Ovary (tissue), 3 donors: ENCODE measurements at regions not wholly inside any gene's neighbourhood (a gene's known extent, or its start where the extent isn't known, plus 50 kb on each side); places are given as distances from the start of the nearest gene placed in this dataset.

Source experiments
- EP300 ChIP-seq: sonication (generic); formaldehyde crosslinking; IDR thresholded peaks from one replicate; pipeline ENCODE4 v1.6.1; 2017; ENCODE audit warnings: antibody characterized with exemption
- POLR2A ChIP-seq: fragments of 450-650 bp; IDR thresholded peaks from one replicate; pipeline ENCODE4 v1.6.1; 2017; ENCODE audit warnings: antibody characterized with exemption, mild to moderate bottlenecking, moderate library complexity
- TF ChIP-seq, protein P1 (sequence below), 3 donors: fragments of 450-650 bp in 2 of 3; fragments of 200-600 bp in 1 of 3; IDR thresholded peaks; one replicate each; pipeline versions ENCODE4 v1.5.1 to v1.8.0; 2016 to 2022; ENCODE audit warnings: antibody characterized with exemption in 3 of 3, mild to moderate bottlenecking in 1 of 3
- donor health status: DM: no; HTN: no; CAD: no.

DNA sequence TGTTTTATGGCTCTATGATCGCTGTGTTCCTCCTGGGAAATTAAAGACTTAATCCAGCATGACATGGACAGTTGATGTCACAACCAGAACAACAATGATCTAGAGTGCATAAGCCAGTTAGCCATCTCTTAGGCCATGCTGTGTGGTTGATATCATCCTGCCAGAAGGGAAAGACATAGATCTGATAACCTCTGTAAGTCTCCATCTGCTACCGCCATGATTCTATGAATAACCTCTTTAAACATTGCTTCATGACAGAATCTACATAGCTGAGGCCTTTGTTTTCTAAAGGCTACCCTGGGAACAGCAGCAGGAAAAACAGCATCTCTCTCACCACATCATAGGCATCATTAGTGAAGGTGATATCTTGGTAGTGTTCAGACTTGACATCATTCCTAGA lies 117.6 kb upstream of the PHACTR1 start:
- TF ChIP-seq, protein P1, sequence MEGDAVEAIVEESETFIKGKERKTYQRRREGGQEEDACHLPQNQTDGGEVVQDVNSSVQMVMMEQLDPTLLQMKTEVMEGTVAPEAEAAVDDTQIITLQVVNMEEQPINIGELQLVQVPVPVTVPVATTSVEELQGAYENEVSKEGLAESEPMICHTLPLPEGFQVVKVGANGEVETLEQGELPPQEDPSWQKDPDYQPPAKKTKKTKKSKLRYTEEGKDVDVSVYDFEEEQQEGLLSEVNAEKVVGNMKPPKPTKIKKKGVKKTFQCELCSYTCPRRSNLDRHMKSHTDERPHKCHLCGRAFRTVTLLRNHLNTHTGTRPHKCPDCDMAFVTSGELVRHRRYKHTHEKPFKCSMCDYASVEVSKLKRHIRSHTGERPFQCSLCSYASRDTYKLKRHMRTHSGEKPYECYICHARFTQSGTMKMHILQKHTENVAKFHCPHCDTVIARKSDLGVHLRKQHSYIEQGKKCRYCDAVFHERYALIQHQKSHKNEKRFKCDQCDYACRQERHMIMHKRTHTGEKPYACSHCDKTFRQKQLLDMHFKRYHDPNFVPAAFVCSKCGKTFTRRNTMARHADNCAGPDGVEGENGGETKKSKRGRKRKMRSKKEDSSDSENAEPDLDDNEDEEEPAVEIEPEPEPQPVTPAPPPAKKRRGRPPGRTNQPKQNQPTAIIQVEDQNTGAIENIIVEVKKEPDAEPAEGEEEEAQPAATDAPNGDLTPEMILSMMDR (IDR thresholded peaks at IDR 0.05) = no peak
- TF ChIP-seq POLR2A (no peak), EP300 (no peak)
